GM06990 (cell line): ENCODE measurements at regions not wholly inside any gene's neighbourhood (a gene's known extent, or its start where the extent isn't known, plus 50 kb on each side); places are given as distances from the start of the nearest gene placed in this dataset.

Experiments
- DNase-seq: peaks from one replicate; pipeline ENCODE4 v3.0.0-alpha.2; 2011; ENCODE audit not compliant: insufficient read length; ENCODE audit errors: extremely low read depth
- H3K27me3 ChIP-seq: replicated peaks from 2 replicates; pipeline ENCODE4 v1.6.0; 2011; ENCODE audit warnings: low read length; ENCODE audit not compliant: control insufficient read depth, insufficient read depth
- H3K36me3 ChIP-seq: 2 replicates; pipeline ENCODE4 v1.5.1; 2011; ENCODE audit warnings: low read length; ENCODE audit not compliant: control insufficient read depth, insufficient read depth
- H3K4me3 ChIP-seq: replicated peaks from 2 replicates; pipeline ENCODE4 v1.5.1; 2011; ENCODE audit warnings: low read depth, mild to moderate bottlenecking, control low read depth, low read length
- TF ChIP-seq, protein P1 (sequence below): IDR thresholded peaks from 2 replicates; pipeline ENCODE4 v1.5.1; 2011; ENCODE audit warnings: low read length, control low read depth, mild to moderate bottlenecking, inconsistent platforms; ENCODE audit not compliant: insufficient read depth, poor library complexity, severe bottlenecking

DNA sequence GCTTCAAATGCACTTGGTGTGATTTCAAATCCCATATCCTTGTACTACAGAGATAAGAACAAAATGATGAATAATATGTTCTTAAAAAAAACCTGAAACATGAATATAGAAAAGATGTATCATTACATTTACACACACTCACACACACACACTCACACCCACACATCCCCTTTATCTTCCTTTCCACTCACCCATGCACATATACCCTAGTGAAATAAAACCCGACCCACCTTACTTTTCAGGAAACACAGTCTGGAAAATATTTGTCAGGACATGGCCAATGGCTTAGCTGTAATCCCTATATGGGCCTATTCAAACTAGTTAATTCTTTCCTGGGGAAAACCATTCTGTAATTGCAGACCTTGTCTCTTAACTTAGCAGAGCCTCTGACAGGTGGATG, 60.8 kb upstream of the EDN1 start:
- no peak overlapping the region for H3K4me3 ChIP-seq
- DNase-seq, result no peak
- H3K36me3 ChIP-seq, result no peaks in the 10 kb centered on the region
- H3K27me3 ChIP-seq, result no peaks in the 10 kb centered on the region
- TF ChIP-seq, protein P1, sequence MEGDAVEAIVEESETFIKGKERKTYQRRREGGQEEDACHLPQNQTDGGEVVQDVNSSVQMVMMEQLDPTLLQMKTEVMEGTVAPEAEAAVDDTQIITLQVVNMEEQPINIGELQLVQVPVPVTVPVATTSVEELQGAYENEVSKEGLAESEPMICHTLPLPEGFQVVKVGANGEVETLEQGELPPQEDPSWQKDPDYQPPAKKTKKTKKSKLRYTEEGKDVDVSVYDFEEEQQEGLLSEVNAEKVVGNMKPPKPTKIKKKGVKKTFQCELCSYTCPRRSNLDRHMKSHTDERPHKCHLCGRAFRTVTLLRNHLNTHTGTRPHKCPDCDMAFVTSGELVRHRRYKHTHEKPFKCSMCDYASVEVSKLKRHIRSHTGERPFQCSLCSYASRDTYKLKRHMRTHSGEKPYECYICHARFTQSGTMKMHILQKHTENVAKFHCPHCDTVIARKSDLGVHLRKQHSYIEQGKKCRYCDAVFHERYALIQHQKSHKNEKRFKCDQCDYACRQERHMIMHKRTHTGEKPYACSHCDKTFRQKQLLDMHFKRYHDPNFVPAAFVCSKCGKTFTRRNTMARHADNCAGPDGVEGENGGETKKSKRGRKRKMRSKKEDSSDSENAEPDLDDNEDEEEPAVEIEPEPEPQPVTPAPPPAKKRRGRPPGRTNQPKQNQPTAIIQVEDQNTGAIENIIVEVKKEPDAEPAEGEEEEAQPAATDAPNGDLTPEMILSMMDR, result no peak

DNA sequence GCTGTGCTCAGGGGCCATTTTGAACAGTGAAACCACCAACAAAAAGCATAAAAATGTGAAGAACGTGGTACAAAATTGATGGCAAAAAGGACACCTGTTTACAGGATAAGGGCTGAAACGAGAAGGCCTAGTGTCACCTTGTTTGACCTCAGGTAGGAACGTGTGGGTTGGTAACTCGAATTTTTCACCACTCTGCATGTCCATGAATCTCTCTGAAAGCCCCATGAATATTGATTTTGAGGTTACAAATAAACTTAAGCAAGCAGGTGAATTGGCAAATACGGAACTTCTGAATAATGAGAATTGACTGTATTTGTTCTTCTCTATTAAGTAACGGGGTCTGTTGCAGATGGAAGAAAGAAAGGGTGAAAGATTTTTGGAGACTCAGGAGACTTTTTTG, 59.6 kb upstream of the EDN1 start:
- no peak overlapping the region for H3K4me3 ChIP-seq
- no peaks in the 10 kb centered on the region for H3K36me3 ChIP-seq
- DNase-seq, result no peak
- no peaks in the 10 kb centered on the region for H3K27me3 ChIP-seq
- TF ChIP-seq, protein P1, result no peak

DNA sequence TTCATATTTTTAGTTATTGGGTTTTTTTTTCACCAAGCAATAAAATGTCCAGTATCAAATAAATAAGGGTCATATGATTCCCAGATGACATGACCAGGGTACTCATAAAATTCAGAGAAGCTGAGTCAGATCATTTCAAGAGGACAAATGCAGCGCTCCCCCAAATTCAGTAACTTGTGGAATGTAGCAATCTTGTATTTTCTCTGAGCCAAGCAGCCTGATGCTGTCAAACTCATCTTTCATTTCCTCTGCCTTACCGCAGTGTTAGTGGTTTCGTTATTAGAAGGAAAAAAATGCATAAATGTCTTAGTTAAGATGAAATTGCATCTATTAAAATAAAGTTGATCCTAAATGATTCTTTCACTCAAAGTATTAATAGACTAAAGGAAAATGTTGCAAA, 57.8 kb upstream of the EDN1 start:
- TF ChIP-seq, protein P1, result no peak
- DNase-seq, result peak; percentile 35

DNA sequence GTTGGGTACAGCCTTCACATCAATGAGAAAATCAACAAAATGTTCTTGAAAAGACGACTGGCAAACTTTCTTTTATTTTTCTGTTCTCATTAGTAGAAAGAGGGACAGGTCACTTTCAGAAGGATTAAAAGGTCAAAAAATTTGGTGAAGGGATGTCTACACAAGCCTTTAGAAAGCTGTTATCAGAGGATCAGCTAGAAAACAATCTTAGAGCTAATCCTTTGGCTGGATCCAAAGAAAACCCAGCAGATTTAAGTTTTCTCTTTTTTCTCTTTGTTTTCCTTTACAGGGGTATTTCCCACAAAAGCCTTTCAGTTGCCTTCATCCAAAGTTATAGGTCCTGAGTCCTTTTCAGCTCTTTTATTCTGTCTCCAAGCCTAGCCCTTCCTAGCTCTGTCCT, 57.3 kb upstream of the EDN1 start:
- TF ChIP-seq, protein P1, result no peak
- Histone ChIP-seq H3K4me3 (no peak overlapping the region), H3K27me3 (no peaks in the 10 kb centered on the region), H3K36me3 (no peaks in the 10 kb centered on the region)
- no peak for DNase-seq

More for the DNA sequence above, 57.8 kb upstream of the EDN1 start:
- H3K36me3 ChIP-seq, result no peaks in the 10 kb centered on the region
- H3K4me3 ChIP-seq, result no peak overlapping the region
- no peaks in the 10 kb centered on the region for H3K27me3 ChIP-seq

DNA sequence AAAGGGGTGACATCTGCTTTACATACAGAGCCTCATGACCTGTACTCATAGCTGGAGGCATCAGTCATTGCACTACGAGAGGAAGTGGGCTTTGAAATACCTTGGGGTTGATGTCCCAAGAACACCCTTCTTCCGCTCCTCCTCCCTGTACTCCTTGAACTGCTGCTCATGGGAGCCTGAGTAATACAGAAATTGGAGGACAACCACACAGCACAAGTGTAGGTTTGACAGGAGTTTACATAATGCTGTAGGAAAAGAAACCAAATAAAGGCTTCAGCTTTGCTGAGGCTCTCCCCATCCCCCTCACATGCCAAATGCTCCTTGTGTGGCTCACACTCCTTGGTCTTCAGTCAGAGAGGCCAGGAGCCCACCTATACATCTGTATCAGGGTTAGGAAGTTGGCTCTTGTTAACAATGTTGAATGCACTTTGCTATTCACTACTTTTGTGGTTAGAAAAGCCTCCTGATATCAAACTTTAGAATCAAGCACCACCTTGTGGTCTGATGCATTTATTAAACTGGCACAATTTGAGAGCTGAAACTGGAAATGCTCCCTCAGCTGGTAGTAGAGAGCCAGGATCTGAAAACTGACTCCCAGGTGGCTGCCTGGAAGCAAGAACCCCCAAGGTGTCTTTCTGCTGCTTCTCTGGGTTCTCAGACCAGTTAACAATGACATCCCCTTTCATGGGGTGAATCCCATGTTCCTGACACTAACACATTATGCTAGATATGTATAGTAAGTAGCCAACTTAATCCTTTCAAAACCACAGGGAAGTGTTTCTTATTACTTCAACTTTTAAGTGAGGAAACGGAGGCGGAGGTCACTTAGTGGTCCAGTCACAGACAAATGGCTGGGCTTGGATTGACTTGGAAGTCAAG, 56.2 kb upstream of the EDN1 start:
- no peak overlapping the region for H3K4me3 ChIP-seq
- TF ChIP-seq, protein P1, result peak; percentile 52
- DNase-seq, result peak; percentile 45

More for the DNA sequence above, 56.2 kb upstream of the EDN1 start:
- Histone ChIP-seq H3K36me3 (no peaks in the 10 kb centered on the region), H3K27me3 (no peaks in the 10 kb centered on the region)
